ENCODE measurements at regions not wholly inside any gene's neighbourhood (a gene's known extent, or its start where the extent isn't known, plus 50 kb on each side); places are given as distances from the start of the nearest gene placed in this dataset.

- TF ChIP-seq CTCF (IDR thresholded peaks at IDR 0.05; ENCODE audit: borderline replicate concordance, extremely low read depth, low read length, poor library complexity, severe bottlenecking) (no peak), EZH2 (IDR thresholded peaks at IDR 0.05; ENCODE audit: borderline replicate concordance, low read depth, low read length, severe bottlenecking) (no peak)
Observed at GRCh38 chr14:53719536-53719935, 237.1 kb downstream of the BMP4 start.

Data from DND-41 (cell line).